ENCODE measurements at regions not wholly inside any gene's neighbourhood (a gene's known extent, or its start where the extent isn't known, plus 50 kb on each side); places are given as distances from the start of the nearest gene placed in this dataset.

GRCh38 chr7:17121671-17122070 is 176.8 kb upstream of the AHR start:
- no peak overlapping the region for H3K27ac ChIP-seq
- DNase-seq = no peak
- TF ChIP-seq CTCF (IDR thresholded peaks at IDR 0.05) (no peak), POLR2A (IDR thresholded peaks at IDR 0.05) (no peak)
- H3K27me3 ChIP-seq = no peaks in the 10 kb centered on the region
- intact Hi-C loops (cut with DNase I) = no loop called here
- WGBS, 4 donors = 79 to 91% (median 83%) methylated on average over 1 of the region's 1 CpG
- no peaks in the 10 kb centered on the region for H3K4me1 ChIP-seq (replicated peaks in 1 of 2)
- H3K4me3 ChIP-seq = no peak overlapping the region
- H3K9me3 ChIP-seq (replicated peaks in 1 of 3) = no peaks in the 10 kb centered on the region
- no peaks in the 10 kb centered on the region for H3K36me3 ChIP-seq (replicated peaks in 1 of 2)

- H3K27ac ChIP-seq = no peak overlapping the region
- TF ChIP-seq CTCF (IDR thresholded peaks at IDR 0.05) (no peak), POLR2A (IDR thresholded peaks at IDR 0.05) (no peak)
- H3K4me3 ChIP-seq = no peak overlapping the region
- DNase-seq = peak in 4 of 7 donors; percentile 12 to 43 (median 34)
- no peaks in the 10 kb centered on the region for H3K4me1 ChIP-seq (replicated peaks in 1 of 2)
- H3K36me3 ChIP-seq (replicated peaks in 1 of 2) = no peaks in the 10 kb centered on the region
- intact Hi-C loops (cut with DNase I) = no loop called here
- no peaks in the 10 kb centered on the region for H3K27me3 ChIP-seq
- 60 to 67% (median 63%) methylated on average over 4 of the region's 4 CpGs for WGBS, 4 donors
- no peaks in the 10 kb centered on the region for H3K9me3 ChIP-seq (replicated peaks in 1 of 3)
Measured at GRCh38 chr7:17123020-17123419, 175.4 kb upstream of the AHR start.

- Histone ChIP-seq H3K4me1 (replicated peaks in 1 of 2) (no peaks in the 10 kb centered on the region), H3K36me3 (replicated peaks in 1 of 2) (no peaks in the 10 kb centered on the region), H3K9me3 (replicated peaks in 1 of 3) (no peaks in the 10 kb centered on the region), H3K27ac (no peak overlapping the region), H3K27me3 (no peaks in the 10 kb centered on the region), H3K4me3 (no peak overlapping the region)
- TF ChIP-seq POLR2A (IDR thresholded peaks at IDR 0.05) (no peak), CTCF (IDR thresholded peaks at IDR 0.05) (no peak)
- intact Hi-C loops (cut with DNase I) = no loop called here
- no peak for DNase-seq
- 78 to 88% (median 81%) methylated on average over 3 of the region's 3 CpGs for WGBS, 4 donors
Measured at GRCh38 chr7:17126413-17127268, 171.8 kb upstream of the AHR start.

GRCh38 chr7:17129218-17129617 is 169.2 kb upstream of the AHR start:
- Histone ChIP-seq H3K9me3 (replicated peaks in 1 of 3) (no peaks in the 10 kb centered on the region), H3K4me1 (replicated peaks in 1 of 2) (no peaks in the 10 kb centered on the region), H3K27ac (no peak overlapping the region), H3K4me3 (no peak overlapping the region), H3K27me3 (no peaks in the 10 kb centered on the region), H3K36me3 (replicated peaks in 1 of 2) (no peaks in the 10 kb centered on the region)
- intact Hi-C loops (cut with DNase I) = no loop called here
- 79 to 91% (median 86%) methylated on average over 2 of the region's 2 CpGs for WGBS, 4 donors
- TF ChIP-seq POLR2A (IDR thresholded peaks at IDR 0.05) = no peak
- DNase-seq = no peak

Measured in adrenal gland (tissue), 9 donors.